ENCODE measurements at regions not wholly inside any gene's neighbourhood (a gene's known extent, or its start where the extent isn't known, plus 50 kb on each side); places are given as distances from the start of the nearest gene placed in this dataset.

DNA sequence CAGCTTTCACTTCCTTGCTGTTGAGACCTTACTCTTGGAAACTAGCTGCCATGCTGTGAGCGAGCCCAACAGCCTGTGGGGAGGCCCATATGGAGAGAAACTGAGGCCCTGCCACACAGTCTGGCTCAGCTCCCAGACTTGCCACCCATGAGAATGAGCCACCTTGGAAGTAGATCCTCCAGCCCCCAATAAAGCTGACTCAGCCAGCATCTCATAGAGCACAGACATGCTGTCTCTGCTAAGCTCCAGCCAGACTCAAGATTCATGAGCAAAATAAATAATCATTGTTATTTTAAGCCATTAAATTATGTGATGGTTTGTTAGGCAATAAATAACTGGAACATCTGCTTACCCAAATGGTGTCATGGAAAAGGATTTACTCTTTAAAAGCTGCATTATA is 53.6 kb upstream of the DDX18 start (continued):
- TF ChIP-seq, protein P1, sequence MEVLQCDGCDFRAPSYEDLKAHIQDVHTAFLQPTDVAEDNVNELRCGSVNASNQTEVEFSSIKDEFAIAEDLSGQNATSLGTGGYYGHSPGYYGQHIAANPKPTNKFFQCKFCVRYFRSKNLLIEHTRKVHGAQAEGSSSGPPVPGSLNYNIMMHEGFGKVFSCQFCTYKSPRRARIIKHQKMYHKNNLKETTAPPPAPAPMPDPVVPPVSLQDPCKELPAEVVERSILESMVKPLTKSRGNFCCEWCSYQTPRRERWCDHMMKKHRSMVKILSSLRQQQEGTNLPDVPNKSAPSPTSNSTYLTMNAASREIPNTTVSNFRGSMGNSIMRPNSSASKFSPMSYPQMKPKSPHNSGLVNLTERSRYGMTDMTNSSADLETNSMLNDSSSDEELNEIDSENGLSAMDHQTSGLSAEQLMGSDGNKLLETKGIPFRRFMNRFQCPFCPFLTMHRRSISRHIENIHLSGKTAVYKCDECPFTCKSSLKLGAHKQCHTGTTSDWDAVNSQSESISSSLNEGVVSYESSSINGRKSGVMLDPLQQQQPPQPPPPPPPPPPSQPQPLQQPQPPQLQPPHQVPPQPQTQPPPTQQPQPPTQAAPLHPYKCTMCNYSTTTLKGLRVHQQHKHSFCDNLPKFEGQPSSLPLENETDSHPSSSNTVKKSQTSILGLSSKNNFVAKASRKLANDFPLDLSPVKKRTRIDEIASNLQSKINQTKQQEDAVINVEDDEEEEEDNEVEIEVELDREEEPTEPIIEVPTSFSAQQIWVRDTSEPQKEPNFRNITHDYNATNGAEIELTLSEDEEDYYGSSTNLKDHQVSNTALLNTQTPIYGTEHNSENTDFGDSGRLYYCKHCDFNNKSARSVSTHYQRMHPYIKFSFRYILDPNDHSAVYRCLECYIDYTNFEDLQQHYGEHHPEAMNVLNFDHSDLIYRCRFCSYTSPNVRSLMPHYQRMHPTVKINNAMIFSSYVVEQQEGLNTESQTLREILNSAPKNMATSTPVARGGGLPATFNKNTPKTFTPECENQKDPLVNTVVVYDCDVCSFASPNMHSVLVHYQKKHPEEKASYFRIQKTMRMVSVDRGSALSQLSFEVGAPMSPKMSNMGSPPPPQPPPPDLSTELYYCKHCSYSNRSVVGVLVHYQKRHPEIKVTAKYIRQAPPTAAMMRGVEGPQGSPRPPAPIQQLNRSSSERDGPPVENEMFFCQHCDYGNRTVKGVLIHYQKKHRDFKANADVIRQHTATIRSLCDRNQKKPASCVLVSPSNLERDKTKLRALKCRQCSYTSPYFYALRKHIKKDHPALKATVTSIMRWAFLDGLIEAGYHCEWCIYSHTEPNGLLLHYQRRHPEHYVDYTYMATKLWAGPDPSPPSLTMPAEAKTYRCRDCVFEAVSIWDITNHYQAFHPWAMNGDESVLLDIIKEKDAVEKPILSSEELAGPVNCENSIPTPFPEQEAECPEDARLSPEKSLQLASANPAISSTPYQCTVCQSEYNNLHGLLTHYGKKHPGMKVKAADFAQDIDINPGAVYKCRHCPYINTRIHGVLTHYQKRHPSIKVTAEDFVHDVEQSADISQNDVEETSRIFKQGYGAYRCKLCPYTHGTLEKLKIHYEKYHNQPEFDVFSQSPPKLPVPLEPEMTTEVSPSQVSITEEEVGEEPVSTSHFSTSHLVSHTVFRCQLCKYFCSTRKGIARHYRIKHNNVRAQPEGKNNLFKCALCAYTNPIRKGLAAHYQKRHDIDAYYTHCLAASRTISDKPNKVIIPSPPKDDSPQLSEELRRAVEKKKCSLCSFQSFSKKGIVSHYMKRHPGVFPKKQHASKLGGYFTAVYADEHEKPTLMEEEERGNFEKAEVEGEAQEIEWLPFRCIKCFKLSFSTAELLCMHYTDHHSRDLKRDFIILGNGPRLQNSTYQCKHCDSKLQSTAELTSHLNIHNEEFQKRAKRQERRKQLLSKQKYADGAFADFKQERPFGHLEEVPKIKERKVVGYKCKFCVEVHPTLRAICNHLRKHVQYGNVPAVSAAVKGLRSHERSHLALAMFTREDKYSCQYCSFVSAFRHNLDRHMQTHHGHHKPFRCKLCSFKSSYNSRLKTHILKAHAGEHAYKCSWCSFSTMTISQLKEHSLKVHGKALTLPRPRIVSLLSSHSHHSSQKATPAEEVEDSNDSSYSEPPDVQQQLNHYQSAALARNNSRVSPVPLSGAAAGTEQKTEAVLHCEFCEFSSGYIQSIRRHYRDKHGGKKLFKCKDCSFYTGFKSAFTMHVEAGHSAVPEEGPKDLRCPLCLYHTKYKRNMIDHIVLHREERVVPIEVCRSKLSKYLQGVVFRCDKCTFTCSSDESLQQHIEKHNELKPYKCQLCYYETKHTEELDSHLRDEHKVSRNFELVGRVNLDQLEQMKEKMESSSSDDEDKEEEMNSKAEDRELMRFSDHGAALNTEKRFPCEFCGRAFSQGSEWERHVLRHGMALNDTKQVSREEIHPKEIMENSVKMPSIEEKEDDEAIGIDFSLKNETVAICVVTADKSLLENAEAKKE (CRISPR knock-in tag; IDR thresholded peaks at IDR 0.05) = no peak
- TF ChIP-seq ETS1 (IDR thresholded peaks at IDR 0.05) (no peak), EZH2phosphoT487 (IDR thresholded peaks at IDR 0.05; ENCODE audit: unreplicated experiment) (no peak)

DNA sequence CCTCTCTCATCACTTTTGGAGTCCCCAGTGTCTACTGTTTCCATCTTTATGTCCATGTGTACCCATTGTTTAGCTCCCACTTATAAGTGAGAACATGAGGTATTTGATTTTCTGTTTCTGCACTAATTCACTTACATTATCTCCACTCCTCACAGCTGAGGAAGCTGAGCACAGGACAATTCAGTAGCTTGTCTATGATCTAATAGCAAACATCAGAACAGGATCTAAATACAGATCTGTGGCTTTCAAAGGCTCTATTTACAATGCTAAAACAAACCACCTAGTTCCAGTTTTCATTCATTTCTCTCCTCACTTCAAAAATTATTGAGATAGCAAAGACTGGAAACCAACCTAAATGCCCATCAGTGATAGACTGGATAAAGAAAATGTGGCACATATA is 52.0 kb upstream of the DDX18 start:
- DNase-seq (ENCODE audit: low spot score) (no peak), ATAC-seq (no peak)
- H2AFZ ChIP-seq = no peak overlapping the region
- H3K9me3 Mint-ChIP-seq = no peaks in the 10 kb centered on the region; the same call in 2 of the 3 replicates
- no peak overlapping the region for H3K4me2 ChIP-seq
- no peak overlapping the region for H3K27ac Mint-ChIP-seq
- no peaks in the 10 kb centered on the region for H3K36me3 Mint-ChIP-seq (ENCODE audit: low read depth)
- no peaks in the 10 kb centered on the region for H3K79me2 ChIP-seq (replicated peaks; ENCODE audit: insufficient read depth)
- no peak overlapping the region for H3K4me3 Mint-ChIP-seq
- no peaks in the 10 kb centered on the region for H3K27me3 ChIP-seq (ENCODE audit: insufficient read depth)
- H3F3A ChIP-seq (replicated peaks; ENCODE audit: low read depth) = no peaks in the 10 kb centered on the region
- no peaks in the 10 kb centered on the region for H3K27me3 Mint-ChIP-seq (ENCODE audit: insufficient read depth, low read depth, poor library complexity)
- H3K4me3 ChIP-seq = no peak overlapping the region
- no peaks in the 10 kb centered on the region; the same call in 1 of the 2 replicates for H3K9me2 ChIP-seq (ENCODE audit: insufficient read depth)
- H3K27ac ChIP-seq (ENCODE audit: low read depth) = no peak overlapping the region
- H3K4me1 ChIP-seq (ENCODE audit: insufficient read depth) = no peaks in the 10 kb centered on the region
- no peaks in the 10 kb centered on the region for H4K20me1 ChIP-seq (replicated peaks; ENCODE audit: insufficient read depth)
- no peaks in the 10 kb centered on the region for H3K36me3 ChIP-seq (ENCODE audit: insufficient read depth)
- no peaks in the 10 kb centered on the region for H3K4me1 Mint-ChIP-seq
- TF ChIP-seq EZH2phosphoT487 (IDR thresholded peaks at IDR 0.05; ENCODE audit: unreplicated experiment) (no peak), ETS1 (IDR thresholded peaks at IDR 0.05) (no peak), STAT1 (IDR thresholded peaks at IDR 0.05; ENCODE audit: unreplicated experiment) (no peak), ZNF331 (CRISPR knock-in tag; IDR thresholded peaks at IDR 0.05; ENCODE audit: low read depth) (no peak)
- TF ChIP-seq, protein P2, sequence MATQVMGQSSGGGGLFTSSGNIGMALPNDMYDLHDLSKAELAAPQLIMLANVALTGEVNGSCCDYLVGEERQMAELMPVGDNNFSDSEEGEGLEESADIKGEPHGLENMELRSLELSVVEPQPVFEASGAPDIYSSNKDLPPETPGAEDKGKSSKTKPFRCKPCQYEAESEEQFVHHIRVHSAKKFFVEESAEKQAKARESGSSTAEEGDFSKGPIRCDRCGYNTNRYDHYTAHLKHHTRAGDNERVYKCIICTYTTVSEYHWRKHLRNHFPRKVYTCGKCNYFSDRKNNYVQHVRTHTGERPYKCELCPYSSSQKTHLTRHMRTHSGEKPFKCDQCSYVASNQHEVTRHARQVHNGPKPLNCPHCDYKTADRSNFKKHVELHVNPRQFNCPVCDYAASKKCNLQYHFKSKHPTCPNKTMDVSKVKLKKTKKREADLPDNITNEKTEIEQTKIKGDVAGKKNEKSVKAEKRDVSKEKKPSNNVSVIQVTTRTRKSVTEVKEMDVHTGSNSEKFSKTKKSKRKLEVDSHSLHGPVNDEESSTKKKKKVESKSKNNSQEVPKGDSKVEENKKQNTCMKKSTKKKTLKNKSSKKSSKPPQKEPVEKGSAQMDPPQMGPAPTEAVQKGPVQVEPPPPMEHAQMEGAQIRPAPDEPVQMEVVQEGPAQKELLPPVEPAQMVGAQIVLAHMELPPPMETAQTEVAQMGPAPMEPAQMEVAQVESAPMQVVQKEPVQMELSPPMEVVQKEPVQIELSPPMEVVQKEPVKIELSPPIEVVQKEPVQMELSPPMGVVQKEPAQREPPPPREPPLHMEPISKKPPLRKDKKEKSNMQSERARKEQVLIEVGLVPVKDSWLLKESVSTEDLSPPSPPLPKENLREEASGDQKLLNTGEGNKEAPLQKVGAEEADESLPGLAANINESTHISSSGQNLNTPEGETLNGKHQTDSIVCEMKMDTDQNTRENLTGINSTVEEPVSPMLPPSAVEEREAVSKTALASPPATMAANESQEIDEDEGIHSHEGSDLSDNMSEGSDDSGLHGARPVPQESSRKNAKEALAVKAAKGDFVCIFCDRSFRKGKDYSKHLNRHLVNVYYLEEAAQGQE (IDR thresholded peaks at IDR 0.05; ENCODE audit: unreplicated experiment) = no peak
